Muscle layer of duodenum (tissue), 2 donors: ENCODE measurements at regions not wholly inside any gene's neighbourhood (a gene's known extent, or its start where the extent isn't known, plus 50 kb on each side); places are given as distances from the start of the nearest gene placed in this dataset.

Experiments
- H3K27ac ChIP-seq: one replicate; pipeline ENCODE4 v1.7.0; 2013; ENCODE audit warnings: mild to moderate bottlenecking, low read length
- H3K27me3 ChIP-seq: one replicate; pipeline ENCODE4 v1.7.0; 2013; ENCODE audit warnings: low read depth, mild to moderate bottlenecking, control low read depth, low read length
- H3K36me3 ChIP-seq, 2 donors: one replicate each; pipeline ENCODE4 v1.7.0; 2013; ENCODE audit warnings: low read length in 2 of 2, control low read depth in 1 of 2, mild to moderate bottlenecking in 1 of 2; ENCODE audit not compliant: insufficient read depth in 2 of 2, control insufficient read depth in 1 of 2
- H3K4me1 ChIP-seq, 2 donors: one replicate each; pipeline ENCODE4 v1.7.0; 2013; ENCODE audit warnings: low read length in 2 of 2, mild to moderate bottlenecking in 2 of 2, control low read depth in 1 of 2, moderate library complexity in 1 of 2; ENCODE audit not compliant: insufficient read depth in 2 of 2, control insufficient read depth in 1 of 2
- H3K4me3 ChIP-seq, 2 donors: one replicate each; pipeline ENCODE4 v1.7.0; 2013; ENCODE audit warnings: low read length in 2 of 2, low read depth in 1 of 2, mild to moderate bottlenecking in 1 of 2
- H3K9me3 ChIP-seq, 2 donors: one replicate each; pipeline ENCODE4 v1.7.0; 2013; ENCODE audit warnings: low read length in 2 of 2, control low read depth in 1 of 2, mild to moderate bottlenecking in 1 of 2; ENCODE audit not compliant: control insufficient read depth in 1 of 2
- donor health status: healthy.

DNA sequence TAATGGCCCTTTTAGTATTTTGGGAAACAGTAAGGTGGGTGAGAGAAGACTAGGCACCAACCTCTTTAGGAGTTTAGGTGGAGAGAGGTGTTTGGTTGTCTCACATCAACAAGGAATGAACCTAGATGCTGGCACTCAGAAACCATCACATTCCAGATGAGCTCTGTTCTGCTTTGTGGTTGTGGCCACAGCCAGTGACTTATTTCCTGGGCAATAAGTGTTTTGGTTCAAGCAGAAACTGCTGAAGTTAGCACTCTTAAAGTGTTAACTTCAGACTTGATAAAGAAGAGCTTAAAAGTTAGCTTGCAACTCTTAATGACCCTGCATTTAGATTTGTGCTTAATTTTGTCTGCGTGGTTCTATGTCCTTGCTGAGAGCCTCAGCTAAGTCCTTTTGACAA is 929.2 kb downstream of the SLC4A3 start:
- Histone ChIP-seq H3K27ac (no peak overlapping the region), H3K36me3 (no peaks in the 10 kb centered on the region), H3K27me3 (no peaks in the 10 kb centered on the region), H3K4me3 (no peak overlapping the region), H3K9me3 (no peaks in the 10 kb centered on the region), H3K4me1 (no peaks in the 10 kb centered on the region)

DNA sequence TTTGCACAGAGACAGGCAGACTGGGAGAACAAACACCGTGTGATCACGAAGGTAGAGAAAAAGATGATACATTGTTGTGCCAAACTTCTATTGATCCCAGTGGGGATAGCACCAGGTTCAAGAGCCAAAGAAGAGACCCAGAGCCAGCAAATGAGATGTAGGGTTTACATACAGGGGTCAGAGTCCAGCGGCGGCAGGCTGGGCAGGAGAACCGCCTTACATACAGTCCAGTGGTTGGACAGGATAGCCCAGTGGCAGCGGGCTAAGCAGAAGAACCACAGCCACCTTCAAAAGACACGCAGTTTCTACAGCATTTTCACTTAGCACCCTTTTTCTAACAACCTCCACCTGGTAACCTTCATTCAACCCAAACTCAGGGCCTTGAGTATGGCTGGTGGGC is 932.8 kb downstream of the SLC4A3 start:
- Histone ChIP-seq H3K4me3 (no peak overlapping the region), H3K27me3 (no peaks in the 10 kb centered on the region), H3K9me3 (no peaks in the 10 kb centered on the region), H3K36me3 (no peaks in the 10 kb centered on the region), H3K4me1 (no peaks in the 10 kb centered on the region), H3K27ac (no peak overlapping the region)

DNA sequence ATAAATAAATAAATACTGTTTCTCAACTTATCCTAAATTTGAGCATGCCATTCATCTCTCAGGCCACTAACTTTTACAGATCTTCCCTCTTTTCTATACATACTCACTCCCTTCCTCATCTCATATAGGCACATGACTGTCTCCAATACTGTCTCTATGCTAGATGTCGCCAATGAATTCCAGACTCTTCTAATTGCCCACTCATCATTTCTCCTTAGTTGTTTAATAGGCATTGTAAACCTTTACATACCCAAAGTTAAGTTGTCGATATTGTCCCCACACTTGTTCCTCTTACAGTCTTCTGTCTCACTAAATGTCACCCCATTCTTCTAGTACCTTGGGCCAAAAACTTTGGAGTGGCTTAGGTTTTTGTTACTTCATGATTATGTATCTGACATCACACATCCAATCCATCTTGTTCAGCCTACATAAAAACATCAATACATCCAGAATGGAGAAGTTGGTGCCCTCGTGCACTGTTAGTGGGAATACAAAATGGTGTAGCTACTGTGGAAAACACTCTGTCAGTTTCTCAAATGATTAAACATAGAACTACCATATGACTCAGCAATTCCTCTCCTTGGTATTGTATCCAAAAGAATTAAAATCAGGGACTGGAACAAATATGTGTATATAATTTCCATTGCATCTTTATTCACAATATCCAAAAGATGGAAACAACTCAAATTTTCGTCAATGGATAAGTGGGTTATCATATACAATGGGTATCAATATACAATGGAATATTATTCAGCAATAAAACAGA is 935.1 kb downstream of the SLC4A3 start:
- Histone ChIP-seq H3K9me3 (no peaks in the 10 kb centered on the region), H3K4me1 (no peaks in the 10 kb centered on the region), H3K27me3 (no peaks in the 10 kb centered on the region), H3K4me3 (no peak overlapping the region), H3K27ac (no peak overlapping the region), H3K36me3 (no peaks in the 10 kb centered on the region)

GRCh38 chr2:220568296-220568695 is 940.9 kb downstream of the SLC4A3 start:
- no peaks in the 10 kb centered on the region for H3K9me3 ChIP-seq
- no peak overlapping the region for H3K4me3 ChIP-seq
- H3K27ac ChIP-seq = no peak overlapping the region

DNA sequence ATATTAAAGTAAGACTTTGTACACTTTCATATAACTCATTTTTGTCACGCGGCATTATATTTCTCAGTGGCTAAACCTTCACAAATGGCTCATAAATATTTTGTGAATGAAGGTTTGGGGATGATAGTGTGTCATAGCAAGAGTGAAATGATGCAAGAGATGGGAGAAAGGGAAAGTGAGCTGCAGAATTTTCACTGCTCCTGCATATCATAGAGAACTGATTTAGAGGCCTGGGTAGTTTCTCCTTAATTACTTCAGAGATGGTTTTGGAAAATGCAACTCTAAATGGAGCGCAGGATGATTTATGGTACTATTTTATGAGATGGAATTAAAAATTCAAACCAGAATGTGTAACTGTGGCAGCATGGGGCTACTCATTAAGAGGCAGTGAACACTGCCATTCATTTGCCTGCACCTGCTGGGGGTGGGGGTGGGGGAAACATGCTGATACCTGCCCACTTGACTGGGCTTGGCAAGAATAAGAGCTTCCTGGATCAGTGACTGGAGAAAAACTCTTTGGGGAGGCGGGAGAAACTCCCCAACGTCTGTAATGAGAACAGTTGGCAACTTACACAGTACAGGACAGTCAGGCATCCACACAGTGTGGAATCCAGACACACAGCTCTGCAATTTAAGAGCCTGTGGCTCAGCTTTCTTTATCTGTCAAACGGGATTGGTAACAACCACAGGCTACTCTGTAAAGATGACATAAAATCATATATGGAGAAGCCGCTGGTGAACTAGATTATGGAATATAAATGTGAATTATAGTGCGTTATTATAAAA is 941.9 kb downstream of the SLC4A3 start:
- Histone ChIP-seq H3K27me3 (no peaks in the 10 kb centered on the region), H3K36me3 (no peaks in the 10 kb centered on the region), H3K4me3 (no peak overlapping the region), H3K9me3 (no peaks in the 10 kb centered on the region), H3K4me1 (no peaks in the 10 kb centered on the region), H3K27ac (no peak overlapping the region)

More at GRCh38 chr2:220568296-220568695, 940.9 kb downstream of the SLC4A3 start:
- Histone ChIP-seq H3K36me3 (no peaks in the 10 kb centered on the region), H3K4me1 (no peaks in the 10 kb centered on the region), H3K27me3 (no peaks in the 10 kb centered on the region)

DNA sequence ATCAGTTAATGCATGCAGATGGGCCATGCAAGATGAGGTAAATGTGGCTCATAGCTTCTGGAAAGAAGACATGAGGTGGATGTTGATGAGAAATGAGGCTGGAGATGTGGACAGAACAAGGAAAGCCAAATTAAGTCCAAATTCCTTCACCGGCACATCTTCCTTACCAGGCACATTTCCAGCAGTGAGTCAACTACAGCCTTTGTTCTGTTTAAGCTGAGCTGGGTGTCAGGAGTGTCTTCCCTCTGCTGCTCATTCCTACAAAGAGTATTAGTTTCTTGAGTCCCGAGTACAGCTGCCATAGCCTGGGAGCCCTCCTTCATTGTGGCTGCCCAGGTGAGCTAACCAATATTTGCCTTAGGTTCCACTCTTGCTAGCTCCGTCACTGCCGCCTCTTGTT is 945.0 kb downstream of the SLC4A3 start:
- no peaks in the 10 kb centered on the region for H3K27me3 ChIP-seq
- H3K4me3 ChIP-seq = no peak overlapping the region
- no peaks in the 10 kb centered on the region for H3K9me3 ChIP-seq
- no peaks in the 10 kb centered on the region for H3K36me3 ChIP-seq
- no peak overlapping the region for H3K27ac ChIP-seq
- no peaks in the 10 kb centered on the region for H3K4me1 ChIP-seq

DNA sequence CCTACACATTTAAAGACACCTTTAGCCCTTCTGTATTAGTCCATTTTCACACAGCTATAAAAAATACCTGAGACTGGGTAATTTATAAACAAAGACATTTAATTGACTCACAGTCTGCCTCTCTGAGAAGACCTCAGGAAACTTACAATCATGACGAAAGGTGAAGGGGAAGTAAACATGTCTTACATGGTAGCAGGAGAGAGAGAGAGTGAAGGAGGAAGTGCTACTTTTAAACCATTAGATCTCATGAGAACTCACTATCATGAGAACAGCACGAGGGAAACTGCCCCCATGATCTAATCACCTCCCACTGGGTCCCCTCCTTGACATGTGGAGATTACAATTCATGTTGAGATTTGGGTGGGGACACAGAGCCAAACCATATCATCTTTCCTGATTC is 946.6 kb downstream of the SLC4A3 start:
- no peak overlapping the region for H3K27ac ChIP-seq
- H3K4me1 ChIP-seq = no peaks in the 10 kb centered on the region
- H3K9me3 ChIP-seq = no peaks in the 10 kb centered on the region
- no peak overlapping the region for H3K4me3 ChIP-seq
- no peaks in the 10 kb centered on the region for H3K27me3 ChIP-seq
- H3K36me3 ChIP-seq = no peaks in the 10 kb centered on the region

DNA sequence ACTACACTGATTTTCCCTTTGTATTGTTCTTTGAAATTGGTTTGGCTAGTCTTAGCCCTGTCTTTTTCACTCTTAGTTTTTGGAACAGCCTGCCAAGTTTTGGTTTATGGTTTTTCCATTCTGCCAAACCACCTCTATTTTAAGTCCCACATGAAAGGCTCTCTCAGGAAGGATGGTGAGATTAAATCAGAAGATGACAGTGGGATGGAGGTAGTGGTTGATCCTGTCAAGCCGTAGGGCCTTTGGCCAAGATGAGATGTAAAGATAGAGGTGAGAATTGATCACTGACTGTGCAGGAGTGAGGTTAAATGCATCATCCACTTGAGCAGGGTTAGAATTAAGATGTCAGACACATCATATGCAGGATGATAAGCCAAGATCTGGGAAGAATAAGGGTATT is 948.5 kb downstream of the SLC4A3 start:
- no peak overlapping the region for H3K4me3 ChIP-seq
- H3K27ac ChIP-seq = no peak overlapping the region
- no peaks in the 10 kb centered on the region for H3K36me3 ChIP-seq
- no peaks in the 10 kb centered on the region for H3K27me3 ChIP-seq
- no peaks in the 10 kb centered on the region for H3K4me1 ChIP-seq
- H3K9me3 ChIP-seq = no peaks in the 10 kb centered on the region

GRCh38 chr2:220579452-220579851 is 952.0 kb downstream of the SLC4A3 start:
- Histone ChIP-seq H3K36me3 (no peaks in the 10 kb centered on the region), H3K4me1 (no peaks in the 10 kb centered on the region), H3K9me3 (no peaks in the 10 kb centered on the region), H3K4me3 (no peak overlapping the region), H3K27me3 (no peaks in the 10 kb centered on the region), H3K27ac (no peak overlapping the region)

GRCh38 chr2:220580113-220580512 is 952.7 kb downstream of the SLC4A3 start:
- H3K27me3 ChIP-seq = no peaks in the 10 kb centered on the region
- H3K4me1 ChIP-seq = no peaks in the 10 kb centered on the region

GRCh38 chr2:220583725-220584124 is 956.3 kb downstream of the SLC4A3 start:
- no peaks in the 10 kb centered on the region for H3K36me3 ChIP-seq
- H3K9me3 ChIP-seq = no peaks in the 10 kb centered on the region
- H3K27me3 ChIP-seq = no peaks in the 10 kb centered on the region
- no peak overlapping the region for H3K4me3 ChIP-seq
- no peak overlapping the region for H3K27ac ChIP-seq
- no peaks in the 10 kb centered on the region for H3K4me1 ChIP-seq

More at GRCh38 chr2:220580113-220580512, 952.7 kb downstream of the SLC4A3 start:
- Histone ChIP-seq H3K36me3 (no peaks in the 10 kb centered on the region), H3K4me3 (no peak overlapping the region), H3K9me3 (no peaks in the 10 kb centered on the region), H3K27ac (no peak overlapping the region)
